ENCODE measurements at regions not wholly inside any gene's neighbourhood (a gene's known extent, or its start where the extent isn't known, plus 50 kb on each side); places are given as distances from the start of the nearest gene placed in this dataset.
"Not testable (repeated sequence)": the region's sequence is repeated elsewhere in the genome, so short reads cannot be mapped to it uniquely, and the experiment has no call there.

- Histone ChIP-seq H3K36me3 (ENCODE audit: control insufficient read depth in 1 of 2, insufficient read depth in 2 of 2, low read length in 1 of 2) (no peaks in the 10 kb centered on the region), H3K9me3 (ENCODE audit: control insufficient read depth, low read length) (peaks cover 1% of the 10 kb centered on the region), H3K4me1 (ENCODE audit: control insufficient read depth in 1 of 2, insufficient read depth in 2 of 2, low read length in 2 of 2) (no peaks in the 10 kb centered on the region), H3K27me3 (ENCODE audit: control insufficient read depth in 1 of 2, insufficient read depth in 2 of 2, low read length in 1 of 2) (no peaks in the 10 kb centered on the region), H3K4me3 (ENCODE audit: low read length in 2 of 2) (no peak overlapping the region), H3K27ac (ENCODE audit: low read depth in 1 of 2, low read length in 2 of 2) (no peak overlapping the region)
- 90 to 93% methylated on average over 10 of the region's 10 CpGs for WGBS, 2 donors
- DNase-seq = no peak
- intact Hi-C loops (cut with DNase I) = no loop called here
- no peak for ATAC-seq (ENCODE audit: low FRiP score)
These were observed 65.8 kb upstream of the ADGRE5 start for GRCh38 chr19:14315433-14315832.

DNA sequence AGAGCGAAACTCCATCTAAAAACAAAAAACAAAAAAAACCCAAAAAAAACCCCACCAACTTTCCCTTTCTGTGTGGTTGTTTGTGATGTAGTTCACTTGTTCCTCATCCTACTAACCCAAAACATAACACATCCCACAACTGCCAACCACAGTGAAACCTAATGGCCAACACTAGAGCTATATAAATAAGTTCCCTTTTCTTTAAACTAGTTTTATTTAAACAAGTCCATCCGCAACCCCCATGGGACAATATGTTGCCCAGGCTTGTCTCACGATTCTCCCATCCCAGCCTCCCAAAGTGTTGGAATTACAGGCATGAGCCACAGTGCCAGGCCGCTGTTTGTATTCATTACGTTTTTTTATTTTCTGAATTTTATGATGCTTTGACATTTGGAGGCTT is 71.2 kb upstream of the ADGRE5 start:
- Histone ChIP-seq H3K9me3 (ENCODE audit: control insufficient read depth, low read length) (peaks cover 4% of the 10 kb centered on the region), H3K27ac (ENCODE audit: low read depth in 1 of 2, low read length in 2 of 2) (no peak overlapping the region), H3K4me1 (ENCODE audit: control insufficient read depth in 1 of 2, insufficient read depth in 2 of 2, low read length in 2 of 2) (no peaks in the 10 kb centered on the region), H3K36me3 (ENCODE audit: control insufficient read depth in 1 of 2, insufficient read depth in 2 of 2, low read length in 1 of 2) (no peaks in the 10 kb centered on the region), H3K27me3 (ENCODE audit: control insufficient read depth in 1 of 2, insufficient read depth in 2 of 2, low read length in 1 of 2) (no peaks in the 10 kb centered on the region), H3K4me3 (ENCODE audit: low read length in 2 of 2) (no peak overlapping the region)
- no peak for DNase-seq
- intact Hi-C loops (cut with DNase I) = no loop called here
- no peak for ATAC-seq (ENCODE audit: low FRiP score)
- 84 to 85% methylated on average over 5 of the region's 5 CpGs for WGBS, 2 donors

DNA sequence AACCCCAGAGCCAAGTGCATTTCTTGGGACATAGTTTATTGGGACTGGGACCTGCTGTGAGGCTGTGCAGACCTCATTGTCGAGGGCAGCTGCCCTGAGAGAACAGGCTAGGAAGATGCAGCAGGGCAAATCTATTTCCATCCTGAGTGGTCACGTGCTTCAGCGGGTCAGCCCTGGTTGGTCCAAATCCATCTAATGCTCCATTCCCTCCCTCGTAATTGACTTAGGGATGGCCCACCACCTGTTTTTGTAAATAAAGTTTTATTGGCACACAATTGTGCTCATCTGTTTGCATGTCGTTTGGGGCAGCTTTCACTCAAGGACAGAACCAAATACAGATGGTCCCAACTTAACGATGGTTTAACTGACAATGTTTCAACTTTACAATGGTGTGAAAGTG is 75.5 kb upstream of the ADGRE5 start:
- no peak for DNase-seq
- WGBS, 2 donors = 75 to 76% methylated on average over 6 of the region's 6 CpGs
- intact Hi-C loops (cut with DNase I) = no loop called here
- Histone ChIP-seq H3K27ac (ENCODE audit: low read depth in 1 of 2, low read length in 2 of 2) (no peak overlapping the region), H3K9me3 (ENCODE audit: control insufficient read depth, low read length) (peaks cover 4% of the 10 kb centered on the region), H3K27me3 (ENCODE audit: control insufficient read depth in 1 of 2, insufficient read depth in 2 of 2, low read length in 1 of 2) (no peaks in the 10 kb centered on the region), H3K4me3 (ENCODE audit: low read length in 2 of 2) (no peak overlapping the region), H3K4me1 (ENCODE audit: control insufficient read depth in 1 of 2, insufficient read depth in 2 of 2, low read length in 2 of 2) (no peaks in the 10 kb centered on the region), H3K36me3 (ENCODE audit: control insufficient read depth in 1 of 2, insufficient read depth in 2 of 2, low read length in 1 of 2) (no peaks in the 10 kb centered on the region)
- no peak for ATAC-seq (ENCODE audit: low FRiP score)

- Histone ChIP-seq H3K4me1 (ENCODE audit: control insufficient read depth in 1 of 2, insufficient read depth in 2 of 2, low read length in 2 of 2) (no peaks in the 10 kb centered on the region), H3K9me3 (ENCODE audit: control insufficient read depth, low read length) (no peaks in the 10 kb centered on the region), H3K36me3 (ENCODE audit: control insufficient read depth in 1 of 2, insufficient read depth in 2 of 2, low read length in 1 of 2) (no peaks in the 10 kb centered on the region), H3K27me3 (ENCODE audit: control insufficient read depth in 1 of 2, insufficient read depth in 2 of 2, low read length in 1 of 2) (no peaks in the 10 kb centered on the region), H3K4me3 (ENCODE audit: low read length in 2 of 2) (no peak overlapping the region), H3K27ac (ENCODE audit: low read depth in 1 of 2, low read length in 2 of 2) (no peak overlapping the region)
- DNase-seq (no peak), ATAC-seq (ENCODE audit: low FRiP score) (no peak)
- intact Hi-C loops (cut with DNase I) = no loop called here
- WGBS, 2 donors = 95 to 96% methylated on average over 6 of the region's 6 CpGs
These were observed 80.1 kb upstream of the ADGRE5 start for GRCh38 chr19:14301150-14301549.

DNA sequence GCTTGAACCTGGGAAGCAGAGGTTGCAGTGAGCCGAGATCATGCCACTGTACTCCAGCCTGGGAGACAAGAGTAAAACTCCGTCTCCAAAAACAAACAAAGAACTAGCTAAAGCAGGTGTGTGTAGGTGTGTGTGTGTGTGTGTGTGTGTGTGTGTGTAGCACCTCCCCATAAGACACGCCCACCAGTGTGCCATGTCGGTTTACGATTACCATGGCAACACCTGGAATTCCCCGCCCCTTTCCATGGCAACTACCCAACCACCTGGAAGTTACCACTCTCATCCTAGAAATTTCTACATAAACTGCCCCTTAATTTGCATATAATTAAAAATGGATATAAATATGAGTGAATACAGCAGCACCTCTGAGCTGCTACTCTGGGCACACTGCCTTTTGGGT is 80.9 kb upstream of the ADGRE5 start:
- no peak for DNase-seq
- no peaks in the 10 kb centered on the region for H3K27me3 ChIP-seq (ENCODE audit: control insufficient read depth in 1 of 2, insufficient read depth in 2 of 2, low read length in 1 of 2)
- intact Hi-C loops (cut with DNase I) = no loop called here
- H3K4me1 ChIP-seq (ENCODE audit: control insufficient read depth in 1 of 2, insufficient read depth in 2 of 2, low read length in 2 of 2) = no peaks in the 10 kb centered on the region
- ATAC-seq (ENCODE audit: low FRiP score) = no peak
- no peak overlapping the region for H3K4me3 ChIP-seq (ENCODE audit: low read length in 2 of 2)
- H3K9me3 ChIP-seq (ENCODE audit: control insufficient read depth, low read length) = no peaks in the 10 kb centered on the region
- 84 to 88% methylated on average over 5 to 6 of the region's 6 CpGs for WGBS, 2 donors
- no peak overlapping the region for H3K27ac ChIP-seq (ENCODE audit: low read depth in 1 of 2, low read length in 2 of 2)
- no peaks in the 10 kb centered on the region for H3K36me3 ChIP-seq (ENCODE audit: control insufficient read depth in 1 of 2, insufficient read depth in 2 of 2, low read length in 1 of 2)

- H3K4me3 ChIP-seq (ENCODE audit: low read length in 2 of 2); ATAC-seq (ENCODE audit: low FRiP score); H3K4me1 ChIP-seq (ENCODE audit: control insufficient read depth in 1 of 2, insufficient read depth in 2 of 2, low read length in 2 of 2); H3K36me3 ChIP-seq (ENCODE audit: control insufficient read depth in 1 of 2, insufficient read depth in 2 of 2, low read length in 1 of 2); H3K27me3 ChIP-seq (ENCODE audit: control insufficient read depth in 1 of 2, insufficient read depth in 2 of 2, low read length in 1 of 2); DNase-seq; intact Hi-C loops (cut with DNase I); H3K9me3 ChIP-seq (ENCODE audit: control insufficient read depth, low read length); H3K27ac ChIP-seq (ENCODE audit: low read depth in 1 of 2, low read length in 2 of 2): not testable (repeated sequence)
- WGBS, 2 donors = 96% methylated on average over 13 of the region's 13 CpGs
These were observed 81.9 kb upstream of the ADGRE5 start for GRCh38 chr19:14299224-14299827.

- H3K36me3 ChIP-seq (ENCODE audit: control insufficient read depth in 1 of 2, insufficient read depth in 2 of 2, low read length in 1 of 2); H3K27ac ChIP-seq (ENCODE audit: low read depth in 1 of 2, low read length in 2 of 2); H3K4me1 ChIP-seq (ENCODE audit: control insufficient read depth in 1 of 2, insufficient read depth in 2 of 2, low read length in 2 of 2); ATAC-seq (ENCODE audit: low FRiP score); DNase-seq; intact Hi-C loops (cut with DNase I); H3K4me3 ChIP-seq (ENCODE audit: low read length in 2 of 2); H3K9me3 ChIP-seq (ENCODE audit: control insufficient read depth, low read length); H3K27me3 ChIP-seq (ENCODE audit: control insufficient read depth in 1 of 2, insufficient read depth in 2 of 2, low read length in 1 of 2): not testable (repeated sequence)
- 34 to 35% methylated on average over 14 of the region's 14 CpGs for WGBS, 2 donors
These were observed 83.2 kb upstream of the ADGRE5 start for GRCh38 chr19:14297883-14298576.

DNA sequence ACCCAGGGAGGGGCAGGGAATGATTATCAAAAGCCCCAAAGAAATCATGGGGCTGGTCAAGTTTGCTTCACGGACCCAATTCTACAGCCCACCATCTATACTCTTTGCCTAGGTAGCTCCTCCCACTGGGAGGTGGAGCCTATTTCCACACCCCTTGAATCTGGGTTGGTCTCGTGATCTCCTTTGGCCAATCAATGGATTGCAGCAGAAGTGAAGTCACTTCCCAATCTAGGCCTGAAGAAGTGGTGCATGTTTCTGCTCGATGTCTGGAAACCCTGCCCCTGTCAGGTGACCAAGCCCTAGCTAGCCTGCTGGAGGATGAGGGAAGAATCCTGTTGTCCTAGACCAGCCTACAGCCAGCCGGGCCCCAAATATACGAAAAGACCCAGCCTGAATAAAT is 86.3 kb upstream of the ADGRE5 start:
- intact Hi-C loops (cut with DNase I); ATAC-seq (ENCODE audit: low FRiP score); H3K27ac ChIP-seq (ENCODE audit: low read depth in 1 of 2, low read length in 2 of 2); H3K4me3 ChIP-seq (ENCODE audit: low read length in 2 of 2); H3K4me1 ChIP-seq (ENCODE audit: control insufficient read depth in 1 of 2, insufficient read depth in 2 of 2, low read length in 2 of 2); H3K27me3 ChIP-seq (ENCODE audit: control insufficient read depth in 1 of 2, insufficient read depth in 2 of 2, low read length in 1 of 2); DNase-seq; H3K9me3 ChIP-seq (ENCODE audit: control insufficient read depth, low read length); H3K36me3 ChIP-seq (ENCODE audit: control insufficient read depth in 1 of 2, insufficient read depth in 2 of 2, low read length in 1 of 2): not testable (repeated sequence)
- WGBS, 2 donors = 76 to 77% methylated on average over 5 of the region's 5 CpGs

- WGBS, 2 donors = 20 to 22% methylated on average over 3 to 7 of the region's 7 CpGs
- H3K4me1 ChIP-seq (ENCODE audit: control insufficient read depth in 1 of 2, insufficient read depth in 2 of 2, low read length in 2 of 2); intact Hi-C loops (cut with DNase I); DNase-seq; ATAC-seq (ENCODE audit: low FRiP score); H3K27ac ChIP-seq (ENCODE audit: low read depth in 1 of 2, low read length in 2 of 2); H3K27me3 ChIP-seq (ENCODE audit: control insufficient read depth in 1 of 2, insufficient read depth in 2 of 2, low read length in 1 of 2); H3K36me3 ChIP-seq (ENCODE audit: control insufficient read depth in 1 of 2, insufficient read depth in 2 of 2, low read length in 1 of 2); H3K9me3 ChIP-seq (ENCODE audit: control insufficient read depth, low read length); H3K4me3 ChIP-seq (ENCODE audit: low read length in 2 of 2): not testable (repeated sequence)
These were observed 87.5 kb upstream of the ADGRE5 start for GRCh38 chr19:14293816-14294170.

All from aorta (tissue), 5 donors.